NCI-H2196 treated with DMSO at 0.1 percent for 48 hours (cell line): ENCODE measurements at regions not wholly inside any gene's neighbourhood (a gene's known extent, or its start where the extent isn't known, plus 50 kb on each side); places are given as distances from the start of the nearest gene placed in this dataset.

Source experiments
- DNase-seq: peaks from one replicate; lab custom pipeline; 2025; ENCODE audit not compliant: unreplicated experiment; lab: John Stamatoyannopoulos, UW

DNA sequence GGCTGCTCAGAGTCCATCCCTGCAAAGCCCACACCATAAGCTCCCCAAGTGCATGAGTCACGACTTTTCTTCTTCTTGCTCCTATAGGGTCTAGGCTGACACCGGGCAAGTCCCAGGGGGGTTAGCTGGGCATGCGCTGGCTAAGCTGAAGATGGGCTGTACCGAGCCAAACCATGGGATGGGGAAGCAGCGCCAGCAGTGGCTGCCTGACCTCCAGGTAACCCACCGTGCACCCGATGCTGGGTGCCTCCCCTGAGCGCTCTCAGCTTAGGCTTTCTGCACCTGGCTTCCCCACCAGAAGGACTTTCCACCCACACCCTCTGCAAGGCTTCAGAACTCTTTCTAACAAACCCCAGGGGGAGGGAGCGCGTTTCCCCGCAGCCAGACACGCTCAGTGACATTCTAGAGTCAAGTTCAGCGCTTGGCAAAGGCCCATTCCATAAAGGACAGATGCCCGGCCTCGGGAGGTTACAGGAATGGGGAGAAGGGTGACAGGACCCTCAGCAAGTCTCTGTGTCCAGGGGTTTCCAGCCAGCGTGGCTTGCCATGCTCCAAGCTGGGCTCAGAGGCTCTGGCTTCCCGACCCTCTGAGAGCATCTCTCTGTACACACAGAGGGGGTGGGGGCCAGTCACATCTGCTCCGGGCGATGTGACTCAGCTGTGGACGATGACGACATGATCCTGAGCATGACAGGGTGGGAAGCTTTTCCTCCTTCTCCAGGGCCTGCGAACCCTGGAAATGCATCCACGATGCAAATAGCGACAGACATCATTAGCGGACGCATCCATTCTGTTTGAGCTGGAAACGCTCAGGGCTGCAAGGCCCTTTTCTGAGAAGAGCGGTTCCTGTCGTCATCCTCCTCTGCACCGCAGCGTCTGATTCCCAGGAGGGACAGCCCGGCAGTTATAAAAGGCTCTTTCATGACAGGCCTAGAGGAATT lies 107.8 kb downstream of the SIK1 start:
- DNase-seq: no peak

DNA sequence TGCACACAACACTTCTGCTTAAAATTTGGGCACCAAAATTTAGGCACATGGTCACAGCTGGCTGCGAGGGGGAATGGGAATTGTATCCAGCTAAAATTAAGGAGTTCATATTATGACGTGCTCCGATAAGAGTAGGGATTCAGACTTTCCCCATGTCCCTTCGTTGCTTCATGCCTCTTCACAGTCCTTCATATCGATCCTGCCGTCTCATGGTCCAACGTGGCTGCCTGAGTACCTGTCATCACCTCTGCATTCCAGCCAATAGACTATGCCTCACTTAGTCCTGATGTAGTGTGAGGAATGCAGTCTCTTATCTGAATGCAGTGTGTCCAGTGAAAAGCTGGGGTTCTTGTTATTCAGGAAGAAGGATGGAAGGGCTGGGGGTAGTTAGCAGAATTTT lies 108.6 kb downstream of the SIK1 start:
- no peak for DNase-seq

DNA sequence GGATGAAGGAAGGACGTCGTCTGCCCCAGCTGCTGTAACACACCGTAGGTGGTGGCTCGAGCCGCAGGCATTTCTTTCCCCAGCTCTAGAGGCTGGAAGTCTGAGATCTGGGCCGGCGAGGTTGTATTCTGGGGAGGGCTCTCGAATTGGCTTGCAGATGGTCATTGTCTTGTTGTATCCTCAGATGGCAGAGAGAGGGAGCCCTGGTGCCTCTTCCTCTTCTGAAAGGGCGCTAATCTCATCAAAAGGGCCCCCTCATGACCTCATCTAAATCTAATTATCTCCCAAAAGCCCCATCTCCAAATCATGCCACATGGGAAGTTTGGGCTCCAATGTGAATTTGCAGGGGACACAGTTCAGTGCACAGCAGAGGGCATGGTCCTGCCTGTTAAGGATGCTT lies 109.0 kb downstream of the SIK1 start:
- no peak for DNase-seq

DNA sequence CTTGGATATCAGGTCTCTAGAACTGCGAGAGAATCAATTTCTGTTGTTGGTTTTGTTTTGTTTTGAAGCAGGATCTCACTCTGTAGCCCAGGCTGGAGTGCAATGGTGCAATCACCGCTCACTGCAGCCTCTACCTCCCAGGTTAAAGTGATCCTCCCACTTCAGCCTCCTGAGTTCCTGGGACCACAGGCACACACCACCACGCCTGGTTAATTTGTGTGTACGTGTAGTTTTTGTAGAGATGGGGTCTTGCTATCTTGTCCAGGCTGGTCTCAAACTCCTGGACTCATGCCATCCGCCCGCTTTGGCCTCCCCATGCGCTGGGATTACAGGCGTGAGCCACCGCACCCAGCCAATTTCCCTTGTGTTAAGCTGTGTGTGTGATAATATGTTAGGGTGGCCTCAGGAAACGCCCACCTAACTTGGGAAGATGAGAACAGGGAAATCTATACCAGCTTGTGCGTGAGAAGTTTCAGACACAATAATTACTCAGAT lies 109.6 kb downstream of the SIK1 start:
- no peak for DNase-seq

DNA sequence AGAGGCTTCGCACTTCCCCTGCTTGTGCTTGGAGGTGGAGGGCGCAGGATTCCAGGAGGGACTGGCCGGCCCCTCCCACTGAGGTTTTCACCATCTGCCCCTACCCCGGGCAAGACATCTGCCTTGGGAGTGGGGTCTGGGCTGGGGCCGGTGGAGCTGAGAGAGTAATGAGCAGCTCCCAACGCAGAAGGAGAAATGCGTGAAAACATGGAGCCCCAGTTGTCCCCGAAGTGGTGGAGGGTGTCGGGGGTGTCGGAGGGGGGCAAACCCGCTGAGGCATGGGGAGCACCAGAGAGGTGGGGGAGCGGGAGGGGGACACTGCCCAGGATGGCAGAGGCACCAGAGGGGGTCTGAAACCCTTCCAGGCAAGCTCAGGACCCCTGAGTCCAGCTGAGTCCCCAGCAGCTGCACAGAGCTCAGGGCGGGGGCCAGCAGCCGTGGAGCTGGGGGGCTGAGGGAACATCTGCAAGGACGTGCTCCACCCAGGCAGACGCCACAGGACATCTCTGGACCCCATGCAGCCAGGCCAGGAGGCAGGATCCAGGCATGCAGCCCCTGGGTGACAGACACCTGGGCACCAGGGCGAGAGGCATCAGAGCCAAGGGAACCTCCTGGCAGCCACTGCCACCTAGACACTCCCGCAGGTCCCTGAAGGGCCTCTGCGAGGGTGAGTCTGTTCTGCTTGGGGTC lies 110.6 kb downstream of the SIK1 start:
- DNase-seq: no peak

DNA sequence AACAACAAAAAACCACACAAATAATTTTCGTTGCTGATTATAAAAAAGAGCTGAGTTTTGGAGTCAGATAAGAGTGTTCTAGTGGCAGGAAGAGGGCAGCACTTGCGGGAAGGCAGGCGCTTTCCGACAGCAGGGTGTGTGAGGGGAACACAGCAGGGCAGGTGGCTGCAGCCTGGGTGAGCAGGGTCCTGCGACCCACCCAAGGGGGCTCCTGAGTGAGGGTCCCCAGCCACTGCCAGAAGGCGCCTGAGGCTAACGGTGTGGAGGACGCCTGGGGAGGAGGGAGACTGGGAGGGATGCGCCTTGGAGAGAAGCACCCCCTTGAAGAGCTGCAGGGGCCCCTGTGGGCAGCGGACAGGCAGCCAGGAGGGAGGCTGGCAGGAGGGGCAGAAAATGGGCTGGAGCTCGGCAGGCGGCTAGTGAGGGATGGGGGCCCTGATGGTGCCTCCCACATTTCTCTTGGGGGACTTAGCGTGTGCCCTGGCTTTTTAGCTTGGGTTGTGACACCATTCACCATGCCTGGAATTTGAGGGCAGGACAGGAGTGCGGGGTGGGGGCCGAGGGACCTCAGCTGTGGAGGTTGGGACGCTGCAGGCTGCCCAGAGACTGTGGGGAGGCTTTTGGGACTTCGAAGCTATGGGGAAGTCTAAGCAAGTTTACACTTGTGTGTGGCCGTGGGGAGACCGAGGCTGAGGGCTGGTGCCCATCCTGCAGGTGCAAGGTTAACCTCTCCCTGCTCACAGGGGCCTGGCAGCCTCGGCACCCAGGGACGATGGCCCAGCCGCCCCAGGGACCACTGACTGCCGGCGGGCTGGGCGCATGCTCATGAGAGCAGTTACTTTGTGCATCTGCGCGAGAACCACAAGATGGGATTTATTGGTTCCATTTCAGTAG lies 111.4 kb downstream of the SIK1 start:
- DNase-seq: no peak

DNA sequence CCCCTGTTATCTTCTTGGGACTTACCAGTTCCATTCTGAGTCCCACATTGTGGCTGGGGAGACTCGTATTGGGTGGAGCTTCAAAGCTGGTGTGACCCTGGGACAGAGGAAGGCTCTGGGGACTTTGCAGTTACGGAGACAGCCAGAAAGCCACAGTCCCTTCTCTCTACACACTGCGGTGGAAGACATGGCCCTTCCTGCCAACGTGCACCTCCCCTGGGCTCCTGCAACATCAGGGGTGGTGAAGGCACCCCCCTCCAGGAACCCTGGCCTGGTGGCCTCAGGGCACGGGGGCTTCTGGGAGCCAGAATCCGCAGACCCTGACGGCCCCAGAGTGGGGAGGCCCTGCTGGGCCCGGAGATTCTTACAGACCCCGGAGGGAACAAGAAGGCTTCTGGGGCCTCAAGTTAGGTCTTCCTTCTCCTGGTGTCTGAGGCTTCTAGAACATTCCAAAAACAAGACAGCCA lies 113.0 kb downstream of the SIK1 start:
- DNase-seq: no peak

DNA sequence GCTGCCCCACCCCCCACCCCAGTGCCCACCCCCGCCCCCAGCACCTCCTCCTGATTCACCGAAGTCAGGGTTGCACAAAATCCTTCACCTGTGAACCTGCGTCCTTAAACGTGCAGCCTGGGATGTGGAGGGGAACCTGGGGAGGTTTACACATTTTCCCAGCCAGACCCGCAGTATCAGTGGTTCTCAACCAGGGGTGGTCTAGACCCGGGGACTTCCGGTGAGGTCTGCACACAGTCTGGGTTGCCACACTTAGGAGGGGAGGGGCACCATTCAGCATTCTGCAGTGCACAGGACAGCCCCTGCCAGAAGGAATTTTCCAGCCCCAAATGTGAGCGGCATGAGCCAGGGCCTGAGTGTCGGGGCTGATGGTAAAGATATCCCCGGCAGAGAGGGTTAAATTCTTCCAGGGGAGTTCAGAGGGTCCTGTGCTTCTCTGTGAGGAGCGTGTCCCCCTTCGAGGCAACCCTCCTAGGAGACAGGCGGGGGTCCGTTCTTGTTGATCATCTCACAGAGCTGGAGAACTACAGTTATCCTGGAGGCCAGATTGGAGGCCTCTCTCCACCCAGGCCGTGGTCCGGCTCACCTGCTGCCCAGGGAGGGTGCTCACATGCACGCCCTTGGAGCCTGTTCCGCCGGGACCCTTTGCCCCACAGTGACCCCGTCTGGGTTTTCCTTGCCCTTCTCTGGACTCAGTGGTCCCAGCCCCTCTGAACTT lies 113.6 kb downstream of the SIK1 start:
- no peak for DNase-seq

DNA sequence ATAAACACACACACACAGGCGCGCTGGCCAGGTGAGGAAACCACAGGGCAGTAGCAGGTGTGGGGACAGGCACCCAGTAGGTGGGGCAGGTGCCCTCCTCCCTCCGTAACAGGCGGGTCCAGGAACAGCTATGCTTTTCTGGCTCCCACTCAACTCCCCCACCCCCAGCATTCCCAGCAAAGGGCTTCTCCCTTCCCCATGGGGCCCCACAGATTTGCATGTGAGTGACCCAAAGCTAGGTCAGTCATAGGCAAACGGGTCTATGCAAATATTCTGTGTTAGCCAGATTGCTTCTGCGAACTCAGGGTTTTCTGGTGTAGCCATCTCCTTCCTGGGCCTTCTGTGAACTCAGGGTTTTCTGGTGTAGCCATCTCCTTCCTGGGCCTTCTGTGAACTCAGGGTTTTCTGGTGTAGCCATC lies 114.2 kb downstream of the SIK1 start:
- no peak for DNase-seq

DNA sequence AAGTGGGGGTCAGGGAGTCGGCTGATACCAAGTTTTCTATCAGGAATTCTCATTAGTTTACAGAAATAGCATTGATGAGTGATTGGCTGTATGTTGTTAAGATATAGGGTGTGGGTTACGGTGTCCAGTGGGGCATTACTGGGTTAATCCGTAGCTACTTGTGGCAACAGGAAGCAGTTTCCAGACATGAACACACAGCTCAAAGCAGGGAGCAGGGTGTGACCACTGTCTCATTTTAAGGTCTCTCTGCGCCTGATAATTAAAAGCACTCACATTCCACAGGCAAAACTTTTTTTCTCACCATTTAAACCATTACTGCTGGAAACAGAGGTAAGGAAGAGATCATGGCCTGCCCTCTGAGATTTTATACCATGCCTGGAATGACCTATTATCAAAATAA lies 114.9 kb downstream of the SIK1 start:
- no peak for DNase-seq

DNA sequence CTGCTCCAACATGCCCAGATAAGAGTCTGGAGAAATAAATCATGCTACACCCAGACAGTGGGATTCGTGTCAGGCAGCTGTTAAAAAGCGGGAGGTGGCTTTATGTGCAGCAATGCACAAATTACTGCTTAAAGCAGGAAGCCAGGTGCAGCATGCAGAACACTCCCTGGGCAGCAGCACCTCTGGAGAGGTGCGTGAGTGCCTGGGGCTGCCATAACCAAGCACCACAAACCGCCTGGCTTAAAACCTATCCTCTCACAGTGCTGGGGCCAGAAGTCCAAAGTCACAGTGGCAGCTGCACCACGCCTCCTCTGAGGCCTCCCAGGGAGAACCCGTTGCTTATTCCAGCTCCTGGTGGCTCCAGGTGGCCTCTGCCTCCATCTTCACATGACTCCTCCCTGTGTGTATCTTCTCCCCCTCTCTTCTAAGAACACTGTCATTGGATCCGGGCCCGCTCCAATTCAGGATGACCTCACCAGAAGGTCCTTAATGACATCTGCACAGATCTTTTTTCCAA lies 115.6 kb downstream of the SIK1 start:
- peak; percentile 88 for DNase-seq

DNA sequence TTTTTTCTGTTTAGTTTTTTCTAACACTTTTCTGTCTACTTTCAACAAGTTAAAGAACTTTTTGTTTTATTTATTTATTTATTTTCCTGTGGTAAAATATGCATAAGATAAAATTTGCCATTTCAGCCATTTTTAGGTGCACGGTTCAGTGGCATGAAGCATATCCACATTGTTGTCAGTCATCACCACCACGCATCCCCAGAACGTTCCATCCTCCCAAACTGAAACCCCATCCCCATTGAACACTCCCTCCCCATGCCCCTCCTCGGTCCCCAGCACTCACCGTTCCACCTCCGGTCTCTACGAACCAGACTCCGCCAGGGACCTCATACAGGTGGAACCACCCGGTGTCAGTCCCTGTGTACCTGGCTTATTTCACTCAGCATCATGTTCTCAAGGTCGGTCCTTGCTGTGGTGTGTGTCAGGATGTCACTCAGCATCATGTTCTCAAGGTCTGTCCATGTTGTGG lies 118.1 kb downstream of the SIK1 start:
- DNase-seq: no peak

DNA sequence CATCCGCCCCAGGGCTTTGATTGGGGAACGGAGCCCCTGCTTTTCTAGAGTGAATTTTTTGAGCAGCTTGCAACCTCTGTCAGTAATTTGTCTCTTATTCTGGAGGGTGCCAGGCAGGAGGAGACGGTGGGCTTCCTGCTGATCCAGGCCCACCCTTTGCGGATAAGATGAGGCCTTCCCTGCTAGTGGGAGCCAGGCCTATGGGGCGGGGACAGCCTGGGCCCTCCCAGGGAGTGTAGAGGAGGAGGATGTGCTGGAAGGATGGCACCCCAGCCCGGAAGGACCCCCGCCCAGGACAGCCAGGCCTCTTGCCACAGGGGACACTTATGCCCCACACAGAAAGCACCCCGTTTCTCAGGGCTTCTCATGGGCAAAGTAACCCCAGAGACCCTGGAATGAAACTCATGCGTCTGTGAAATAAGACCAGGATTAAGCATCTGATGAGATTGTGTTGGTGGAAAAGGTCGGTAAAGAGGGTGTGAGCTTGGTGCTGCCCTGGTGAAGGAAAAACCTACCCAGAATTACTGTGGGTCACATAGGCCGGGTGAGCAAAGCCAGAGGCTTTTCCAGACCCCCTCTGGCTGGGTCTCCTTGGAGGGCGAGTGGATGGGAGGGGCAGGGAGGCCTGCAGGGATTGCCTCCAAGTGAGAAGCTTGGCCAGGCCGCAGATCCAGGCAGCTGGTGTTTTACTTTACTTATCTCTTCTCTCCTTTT lies 118.7 kb downstream of the SIK1 start:
- no peak for DNase-seq

DNA sequence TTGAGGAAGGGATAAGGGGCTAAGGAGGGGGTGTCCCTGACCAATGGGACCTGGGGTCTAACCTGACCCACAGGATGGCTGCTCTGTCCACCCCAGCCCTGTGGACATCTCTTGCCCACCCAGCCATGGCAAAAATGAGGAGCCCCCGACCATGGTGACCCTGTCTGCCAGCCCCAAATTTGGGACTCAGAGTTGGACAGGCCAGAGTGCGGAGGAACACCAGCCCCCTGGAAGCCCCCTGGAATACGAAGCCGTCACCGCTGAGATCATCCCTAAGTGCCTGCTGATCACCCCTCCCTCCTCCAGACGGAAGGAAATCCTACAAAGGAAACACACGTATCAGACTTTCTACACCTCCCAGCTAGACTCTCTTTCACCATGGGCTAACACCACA lies 119.3 kb downstream of the SIK1 start:
- no peak for DNase-seq

DNA sequence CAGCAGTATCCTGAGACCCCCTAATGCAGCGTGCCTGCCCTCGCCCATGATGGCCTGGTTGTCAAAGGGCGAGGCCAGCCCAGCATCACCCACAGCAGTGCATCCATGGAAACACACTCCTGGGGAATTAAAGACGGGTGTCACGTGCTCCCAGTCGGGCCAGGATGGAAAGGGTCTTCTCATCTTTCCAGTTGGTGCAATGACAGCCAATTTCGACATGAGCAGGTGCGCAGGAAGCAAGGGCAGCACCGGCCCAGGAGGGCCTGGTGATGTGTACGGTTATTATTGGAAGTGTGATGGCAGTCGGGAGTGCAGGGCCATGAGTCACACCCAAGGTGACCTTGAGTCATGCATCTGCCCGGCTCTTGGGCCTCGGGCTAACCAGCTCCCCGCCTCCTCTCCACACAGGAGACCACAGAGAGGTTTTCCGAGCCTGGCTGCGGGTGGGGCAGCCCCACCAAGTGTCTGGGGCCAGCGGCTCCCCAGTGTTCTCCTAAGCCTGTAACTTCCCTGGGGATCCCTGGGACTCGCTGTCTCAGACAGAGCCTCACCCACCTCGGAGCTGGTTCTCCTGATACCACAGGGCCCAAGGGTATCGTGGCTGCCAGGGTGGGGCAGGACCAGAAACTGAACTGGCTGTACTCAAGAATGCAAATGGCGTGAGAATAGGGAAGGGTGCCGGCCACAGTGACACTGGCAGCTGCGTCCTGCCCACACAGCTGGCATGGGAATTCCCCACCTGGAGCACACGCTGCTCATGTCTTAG lies 119.8 kb downstream of the SIK1 start:
- peak; percentile 81 for DNase-seq

DNA sequence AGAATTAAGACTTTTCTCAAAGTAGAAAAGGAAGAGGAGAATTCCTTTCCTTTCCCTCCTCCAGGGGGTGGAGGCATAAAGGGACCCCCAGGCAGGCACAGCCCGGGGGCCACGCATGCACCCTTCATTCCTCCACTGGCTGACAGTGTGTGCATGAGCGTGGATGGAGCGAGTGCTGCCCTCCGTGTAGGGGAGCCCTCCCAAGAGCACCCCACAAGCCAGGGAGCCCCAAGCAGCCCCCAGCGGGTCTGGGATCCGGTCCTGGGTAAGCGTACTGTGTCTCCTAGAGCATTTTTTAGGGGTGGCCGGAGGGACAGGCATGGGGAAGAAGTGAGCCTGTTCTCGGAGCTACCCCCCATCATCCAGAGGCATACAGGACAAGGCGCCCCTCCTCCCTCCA lies 120.5 kb downstream of the SIK1 start:
- no peak for DNase-seq

DNA sequence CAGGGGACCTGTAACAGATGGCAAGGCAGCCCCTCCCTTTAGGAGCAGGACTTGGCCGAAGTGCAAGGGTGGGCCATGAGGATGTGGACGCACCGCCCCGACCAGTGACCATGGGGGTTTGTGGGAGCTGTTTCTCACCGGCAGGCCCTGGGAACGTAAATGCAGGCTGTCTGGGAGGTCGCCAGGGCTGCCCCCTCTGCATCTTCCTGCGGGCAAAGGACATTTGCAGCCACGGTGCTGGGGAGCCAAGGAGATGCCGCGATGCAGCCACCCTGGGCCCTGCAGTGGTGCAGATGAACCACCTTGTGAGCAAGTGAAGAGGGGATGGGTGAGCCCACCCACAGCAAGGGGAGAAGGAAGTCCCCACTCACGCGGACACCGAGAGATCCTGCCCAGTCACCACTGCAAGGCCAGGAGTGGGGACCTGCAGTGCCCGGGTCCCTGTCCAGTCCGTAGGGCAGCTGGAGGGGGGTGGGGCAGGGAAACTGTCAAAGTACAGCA lies 121.1 kb downstream of the SIK1 start:
- no peak for DNase-seq

DNA sequence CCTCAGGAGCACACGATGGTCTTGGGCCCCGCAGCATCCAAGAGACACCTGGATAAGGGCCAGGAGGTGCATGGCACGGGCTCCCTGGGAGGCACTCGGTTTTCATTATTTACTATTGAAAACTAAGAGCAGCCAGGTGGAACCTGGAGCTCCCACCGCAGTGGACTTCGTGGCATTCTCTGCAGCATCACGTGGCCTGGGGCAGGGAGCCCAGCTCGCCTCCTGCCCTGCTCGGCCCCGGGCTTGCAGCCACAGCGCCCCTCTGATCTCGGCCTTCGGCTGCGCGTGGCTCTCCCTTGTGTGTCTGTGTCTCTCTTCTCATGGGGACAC lies 121.6 kb downstream of the SIK1 start:
- no peak for DNase-seq
